ENCODE measurements at regions not wholly inside any gene's neighbourhood (a gene's known extent, or its start where the extent isn't known, plus 50 kb on each side); places are given as distances from the start of the nearest gene placed in this dataset.

DNA sequence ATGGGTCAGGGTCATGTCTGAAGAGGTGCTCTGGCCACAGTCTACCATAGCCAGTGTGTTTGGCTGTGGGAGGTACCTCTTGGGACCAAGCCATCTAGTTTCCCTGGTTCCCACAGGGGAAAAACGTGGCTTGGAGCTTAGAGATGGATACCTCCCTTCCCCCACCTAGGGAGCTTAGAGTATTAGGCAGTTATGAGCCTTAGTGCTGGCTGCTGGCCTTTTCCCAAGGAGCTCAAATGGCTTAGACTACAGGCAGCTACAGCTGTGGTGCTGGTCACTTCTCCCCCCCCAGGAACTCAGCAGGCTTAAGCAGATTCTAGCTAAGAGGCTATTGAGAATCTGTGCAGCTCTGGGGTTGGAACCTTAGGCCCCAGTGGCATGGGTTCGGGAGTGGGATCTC, 591.2 kb downstream of the NSUN3 start:
- H3K4me3 ChIP-seq (ENCODE audit: low read length) = no peak overlapping the region
- no peaks in the 10 kb centered on the region for H3K27me3 ChIP-seq (ENCODE audit: control insufficient read depth, insufficient read depth, low read length)
- H3K36me3 ChIP-seq (ENCODE audit: control insufficient read depth, insufficient read depth, low read length) = no peaks in the 10 kb centered on the region
- no peaks in the 10 kb centered on the region for H3K4me1 ChIP-seq (ENCODE audit: control insufficient read depth, insufficient read depth, low read length)
- no peaks in the 10 kb centered on the region for H3K9me3 ChIP-seq (ENCODE audit: control insufficient read depth, low read depth, low read length)
- DNase-seq = peak in 1 of 2 donors; percentile 10
- no CpG with 5 or more reads among the region's 2 CpGs for WGBS (ENCODE audit: insufficient coverage, low lambda C conversion rate)
- H3K27ac ChIP-seq (ENCODE audit: low read length) = no peak overlapping the region

DNA sequence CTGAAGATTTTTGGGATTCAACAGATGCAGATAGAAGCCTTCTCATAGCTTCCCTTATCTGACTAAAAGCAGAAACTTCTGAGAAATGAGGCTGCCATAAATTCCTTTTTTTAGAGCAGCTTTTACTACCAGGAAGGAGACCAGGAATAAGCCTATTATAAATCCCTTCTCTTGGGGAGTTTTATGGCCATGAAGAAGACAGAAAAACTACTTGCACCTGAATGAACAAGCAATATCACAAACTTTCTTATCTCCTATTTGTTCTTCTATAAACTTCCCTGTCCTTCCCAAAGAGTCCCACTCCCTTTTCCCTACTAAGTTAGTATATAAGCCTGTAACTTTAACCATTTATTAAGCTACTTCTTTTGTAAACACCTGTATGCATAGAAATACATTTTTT, 603.1 kb downstream of the NSUN3 start:
- Histone ChIP-seq H3K9me3 (ENCODE audit: control insufficient read depth, low read depth, low read length) (no peaks in the 10 kb centered on the region), H3K36me3 (ENCODE audit: control insufficient read depth, insufficient read depth, low read length) (no peaks in the 10 kb centered on the region), H3K27ac (ENCODE audit: low read length) (no peak overlapping the region), H3K4me3 (ENCODE audit: low read length) (no peak overlapping the region), H3K27me3 (ENCODE audit: control insufficient read depth, insufficient read depth, low read length) (no peaks in the 10 kb centered on the region), H3K4me1 (ENCODE audit: control insufficient read depth, insufficient read depth, low read length) (no peaks in the 10 kb centered on the region)
- peak in 1 of 2 donors; percentile 29 for DNase-seq

- H3K9me3 ChIP-seq (ENCODE audit: control insufficient read depth, low read depth, low read length) = no peaks in the 10 kb centered on the region
- H3K27ac ChIP-seq (ENCODE audit: low read length) = no peak overlapping the region
- no peak overlapping the region for H3K4me3 ChIP-seq (ENCODE audit: low read length)
- no peaks in the 10 kb centered on the region for H3K27me3 ChIP-seq (ENCODE audit: control insufficient read depth, insufficient read depth, low read length)
- H3K36me3 ChIP-seq (ENCODE audit: control insufficient read depth, insufficient read depth, low read length) = no peaks in the 10 kb centered on the region
- no peak for DNase-seq
- H3K4me1 ChIP-seq (ENCODE audit: control insufficient read depth, insufficient read depth, low read length) = no peaks in the 10 kb centered on the region
These were observed 608.2 kb downstream of the NSUN3 start for GRCh38 chr3:94671078-94671477.

DNA sequence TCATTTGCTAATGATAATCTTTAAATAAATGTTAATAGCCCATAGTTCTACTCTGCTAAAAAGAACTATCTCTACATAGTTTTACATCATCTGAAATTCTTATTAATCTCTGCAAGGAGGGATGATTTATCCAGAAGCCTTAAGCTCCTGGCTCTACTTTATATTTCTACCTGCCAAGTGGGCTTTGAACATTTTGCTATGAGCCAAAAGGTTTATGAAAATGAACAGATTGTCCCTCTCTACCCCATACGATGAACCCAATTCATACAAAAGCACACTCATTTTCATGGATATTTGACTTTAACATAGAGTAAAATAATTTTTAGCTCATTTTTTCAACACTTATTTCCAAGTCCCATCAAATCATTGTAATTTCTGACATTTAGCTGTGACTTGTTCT, 611.0 kb downstream of the NSUN3 start:
- Histone ChIP-seq H3K4me1 (ENCODE audit: control insufficient read depth, insufficient read depth, low read length) (no peaks in the 10 kb centered on the region), H3K9me3 (ENCODE audit: control insufficient read depth, low read depth, low read length) (no peaks in the 10 kb centered on the region), H3K27me3 (ENCODE audit: control insufficient read depth, insufficient read depth, low read length) (no peaks in the 10 kb centered on the region), H3K27ac (ENCODE audit: low read length) (no peak overlapping the region), H3K4me3 (ENCODE audit: low read length) (no peak overlapping the region), H3K36me3 (ENCODE audit: control insufficient read depth, insufficient read depth, low read length) (no peaks in the 10 kb centered on the region)
- DNase-seq = no peak
- WGBS (ENCODE audit: insufficient coverage, low lambda C conversion rate) = 100% methylated on average over 1 of the region's 1 CpG

DNA sequence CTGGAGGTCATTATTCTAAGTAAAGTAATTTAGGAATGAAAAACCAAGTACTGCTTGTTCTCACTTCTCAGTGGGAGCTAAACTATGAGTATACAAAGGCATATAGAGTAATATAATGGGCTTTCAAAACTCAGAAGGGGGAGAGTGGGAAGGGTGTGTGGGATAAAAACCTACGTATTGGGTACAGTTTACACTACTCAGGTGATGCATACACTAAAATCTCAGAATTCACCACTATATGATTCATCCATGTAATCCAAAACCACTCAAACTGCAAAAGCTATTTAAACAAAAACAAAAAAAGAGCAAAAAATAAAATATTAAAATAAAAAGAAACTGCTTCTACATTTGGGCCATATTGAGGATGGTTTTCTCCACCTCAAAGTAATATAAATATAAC, 623.3 kb downstream of the NSUN3 start:
- WGBS (ENCODE audit: insufficient coverage, low lambda C conversion rate) = 100% methylated on average over 1 of the region's 1 CpG
- no peaks in the 10 kb centered on the region for H3K36me3 ChIP-seq (ENCODE audit: control insufficient read depth, insufficient read depth, low read length)
- DNase-seq = no peak

DNA sequence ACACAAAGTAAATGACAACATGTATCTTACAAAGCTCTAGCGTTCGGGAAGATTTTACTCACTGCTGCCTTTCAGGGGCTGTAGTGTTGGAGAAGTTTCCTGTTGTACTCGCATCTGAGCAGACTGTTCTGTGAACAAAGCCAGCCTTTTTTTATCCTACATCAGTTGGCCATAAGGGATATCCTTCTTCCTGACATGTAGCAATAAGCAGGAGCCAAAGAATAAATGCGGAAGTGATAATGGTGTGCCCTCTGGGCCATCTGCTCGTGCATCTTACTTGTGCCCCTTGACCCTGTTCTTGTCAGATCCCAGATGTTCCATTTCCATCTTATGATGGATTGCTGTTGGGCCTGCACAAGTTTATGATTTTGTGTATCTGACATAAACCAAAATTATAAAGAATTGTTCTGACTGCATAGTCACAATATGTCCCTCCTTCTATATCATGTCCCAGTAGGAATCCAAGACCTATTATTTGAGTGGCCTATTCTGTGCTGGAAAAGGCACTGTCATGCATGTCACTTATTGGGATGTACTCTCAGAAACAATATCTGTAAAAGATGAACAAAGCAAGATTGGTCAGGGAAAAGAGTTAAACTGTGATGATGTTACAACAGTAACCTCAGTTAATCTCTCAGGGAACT, 631.3 kb downstream of the NSUN3 start:
- no peaks in the 10 kb centered on the region for H3K27me3 ChIP-seq (ENCODE audit: control insufficient read depth, insufficient read depth, low read length)
- no peaks in the 10 kb centered on the region for H3K9me3 ChIP-seq (ENCODE audit: control insufficient read depth, low read depth, low read length)
- H3K36me3 ChIP-seq (ENCODE audit: control insufficient read depth, insufficient read depth, low read length) = no peaks in the 10 kb centered on the region
- no peak overlapping the region for H3K4me3 ChIP-seq (ENCODE audit: low read length)
- DNase-seq = no peak
- H3K4me1 ChIP-seq (ENCODE audit: control insufficient read depth, insufficient read depth, low read length) = no peaks in the 10 kb centered on the region
- no peak overlapping the region for H3K27ac ChIP-seq (ENCODE audit: low read length)
- WGBS (ENCODE audit: insufficient coverage, low lambda C conversion rate) = no CpG with 5 or more reads among the region's 5 CpGs

More for the DNA sequence above, 623.3 kb downstream of the NSUN3 start:
- H3K4me3 ChIP-seq (ENCODE audit: low read length) = no peak overlapping the region
- H3K27ac ChIP-seq (ENCODE audit: low read length) = no peak overlapping the region
- H3K4me1 ChIP-seq (ENCODE audit: control insufficient read depth, insufficient read depth, low read length) = no peaks in the 10 kb centered on the region
- H3K27me3 ChIP-seq (ENCODE audit: control insufficient read depth, insufficient read depth, low read length) = no peaks in the 10 kb centered on the region
- H3K9me3 ChIP-seq (ENCODE audit: control insufficient read depth, low read depth, low read length) = no peaks in the 10 kb centered on the region

DNA sequence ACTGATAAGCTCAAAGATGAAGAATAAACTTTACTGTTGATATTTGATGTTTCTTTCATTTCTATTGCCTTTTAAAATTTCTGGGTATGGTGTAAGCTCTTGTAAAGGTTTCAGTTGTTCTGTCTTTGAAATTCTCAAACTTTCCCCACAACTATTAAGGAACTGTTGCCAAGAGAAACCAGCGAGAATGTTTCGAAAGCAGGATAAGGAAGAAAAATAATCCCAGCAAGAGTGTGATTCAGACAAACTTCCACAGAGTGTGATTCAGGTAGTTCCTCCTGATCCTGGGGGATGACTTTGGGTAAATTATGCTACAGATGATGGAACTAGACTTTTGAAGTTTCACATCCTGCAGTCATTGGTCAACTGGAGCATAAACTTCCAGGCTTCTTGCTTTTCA, 632.0 kb downstream of the NSUN3 start:
- WGBS (ENCODE audit: insufficient coverage, low lambda C conversion rate) = 90% methylated on average over 2 of the region's 2 CpGs
- H3K4me3 ChIP-seq (ENCODE audit: low read length) = no peak overlapping the region
- H3K27me3 ChIP-seq (ENCODE audit: control insufficient read depth, insufficient read depth, low read length) = no peaks in the 10 kb centered on the region
- H3K9me3 ChIP-seq (ENCODE audit: control insufficient read depth, low read depth, low read length) = no peaks in the 10 kb centered on the region
- no peaks in the 10 kb centered on the region for H3K4me1 ChIP-seq (ENCODE audit: control insufficient read depth, insufficient read depth, low read length)
- DNase-seq = no peak
- H3K36me3 ChIP-seq (ENCODE audit: control insufficient read depth, insufficient read depth, low read length) = no peaks in the 10 kb centered on the region
- no peak overlapping the region for H3K27ac ChIP-seq (ENCODE audit: low read length)

DNA sequence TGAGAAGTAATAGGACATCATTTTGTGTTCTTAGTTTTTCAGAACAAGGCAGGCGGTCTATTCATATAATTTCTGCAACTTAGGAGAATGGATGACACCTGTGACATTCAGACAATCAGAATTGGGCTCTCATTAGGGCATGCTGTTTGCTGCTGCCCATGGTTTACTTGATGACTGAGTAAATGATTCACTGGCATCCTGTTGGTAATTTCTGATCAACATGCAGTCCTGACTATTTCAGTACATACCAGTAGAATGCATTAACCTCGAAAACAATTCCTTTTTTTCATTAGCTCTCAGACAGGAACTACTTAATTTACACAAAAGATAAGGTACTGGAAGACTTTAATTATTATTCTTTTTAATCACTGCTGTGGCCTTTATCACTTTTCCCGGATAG, 641.6 kb downstream of the NSUN3 start:
- DNase-seq = no peak
- H3K9me3 ChIP-seq (ENCODE audit: control insufficient read depth, low read depth, low read length) = no peaks in the 10 kb centered on the region
- no peak overlapping the region for H3K4me3 ChIP-seq (ENCODE audit: low read length)
- 88% methylated on average over 3 of the region's 3 CpGs for WGBS (ENCODE audit: insufficient coverage, low lambda C conversion rate)
- no peaks in the 10 kb centered on the region for H3K36me3 ChIP-seq (ENCODE audit: control insufficient read depth, insufficient read depth, low read length)
- H3K4me1 ChIP-seq (ENCODE audit: control insufficient read depth, insufficient read depth, low read length) = no peaks in the 10 kb centered on the region
- no peak overlapping the region for H3K27ac ChIP-seq (ENCODE audit: low read length)
- H3K27me3 ChIP-seq (ENCODE audit: control insufficient read depth, insufficient read depth, low read length) = no peaks in the 10 kb centered on the region

DNA sequence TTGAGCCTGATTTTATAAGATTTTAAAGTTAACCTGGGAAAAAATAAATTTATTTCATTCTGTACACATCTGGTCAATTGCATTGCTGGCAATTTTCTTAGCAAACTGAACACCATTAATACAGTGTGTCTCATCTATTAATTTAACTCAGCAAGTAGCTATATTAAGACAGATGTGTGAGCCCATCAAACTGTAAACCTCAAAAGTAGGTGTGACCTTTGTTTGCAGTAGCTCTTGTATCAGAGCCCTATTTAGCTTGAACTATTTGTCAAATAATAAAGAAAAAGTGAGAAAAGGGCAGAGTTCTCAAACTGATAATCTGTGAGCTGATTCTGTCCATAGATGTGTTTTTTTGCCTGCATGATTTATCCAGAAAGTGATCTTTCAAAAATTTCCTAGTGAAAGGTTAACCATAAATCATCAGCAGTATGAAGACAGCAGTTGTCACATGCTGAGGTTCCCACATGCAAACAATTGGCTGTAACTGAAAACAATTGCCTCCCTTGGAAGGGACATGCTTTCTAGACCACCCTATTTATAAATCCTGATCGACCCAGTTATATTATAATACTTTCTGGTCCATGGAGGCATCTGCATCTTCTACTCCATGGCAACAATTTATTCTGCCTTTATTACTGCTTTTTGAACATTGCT, 646.5 kb downstream of the NSUN3 start:
- no peaks in the 10 kb centered on the region for H3K9me3 ChIP-seq (ENCODE audit: control insufficient read depth, low read depth, low read length)
- no peaks in the 10 kb centered on the region for H3K36me3 ChIP-seq (ENCODE audit: control insufficient read depth, insufficient read depth, low read length)
- H3K4me1 ChIP-seq (ENCODE audit: control insufficient read depth, insufficient read depth, low read length) = no peaks in the 10 kb centered on the region
- no CpG with 5 or more reads among the region's 1 CpG for WGBS (ENCODE audit: insufficient coverage, low lambda C conversion rate)
- no peak overlapping the region for H3K4me3 ChIP-seq (ENCODE audit: low read length)
- no peaks in the 10 kb centered on the region for H3K27me3 ChIP-seq (ENCODE audit: control insufficient read depth, insufficient read depth, low read length)
- DNase-seq = no peak
- no peak overlapping the region for H3K27ac ChIP-seq (ENCODE audit: low read length)

DNA sequence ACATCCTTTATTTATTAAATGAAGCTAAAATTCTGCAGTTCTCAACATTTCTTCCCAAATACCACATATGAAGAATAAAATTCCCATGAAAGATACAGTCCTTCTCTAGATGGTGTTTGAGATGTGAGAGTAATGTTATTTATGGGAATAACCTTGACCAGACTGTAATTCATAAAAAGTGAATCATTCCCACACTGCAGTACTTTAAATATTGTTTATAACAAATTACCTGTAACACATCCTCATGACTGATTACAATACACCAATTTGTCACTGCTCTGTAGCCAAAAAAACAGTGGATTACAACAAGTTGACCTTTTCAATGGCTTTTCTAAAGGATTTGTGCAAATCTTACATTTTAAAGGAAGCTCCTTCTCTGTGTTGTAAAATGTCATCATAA, 651.3 kb downstream of the NSUN3 start:
- Histone ChIP-seq H3K36me3 (ENCODE audit: control insufficient read depth, insufficient read depth, low read length) (no peaks in the 10 kb centered on the region), H3K4me3 (ENCODE audit: low read length) (no peak overlapping the region), H3K27me3 (ENCODE audit: control insufficient read depth, insufficient read depth, low read length) (no peaks in the 10 kb centered on the region), H3K4me1 (ENCODE audit: control insufficient read depth, insufficient read depth, low read length) (peaks cover 3% of the 10 kb centered on the region), H3K9me3 (ENCODE audit: control insufficient read depth, low read depth, low read length) (no peaks in the 10 kb centered on the region), H3K27ac (ENCODE audit: low read length) (no peak overlapping the region)
- no peak for DNase-seq

DNA sequence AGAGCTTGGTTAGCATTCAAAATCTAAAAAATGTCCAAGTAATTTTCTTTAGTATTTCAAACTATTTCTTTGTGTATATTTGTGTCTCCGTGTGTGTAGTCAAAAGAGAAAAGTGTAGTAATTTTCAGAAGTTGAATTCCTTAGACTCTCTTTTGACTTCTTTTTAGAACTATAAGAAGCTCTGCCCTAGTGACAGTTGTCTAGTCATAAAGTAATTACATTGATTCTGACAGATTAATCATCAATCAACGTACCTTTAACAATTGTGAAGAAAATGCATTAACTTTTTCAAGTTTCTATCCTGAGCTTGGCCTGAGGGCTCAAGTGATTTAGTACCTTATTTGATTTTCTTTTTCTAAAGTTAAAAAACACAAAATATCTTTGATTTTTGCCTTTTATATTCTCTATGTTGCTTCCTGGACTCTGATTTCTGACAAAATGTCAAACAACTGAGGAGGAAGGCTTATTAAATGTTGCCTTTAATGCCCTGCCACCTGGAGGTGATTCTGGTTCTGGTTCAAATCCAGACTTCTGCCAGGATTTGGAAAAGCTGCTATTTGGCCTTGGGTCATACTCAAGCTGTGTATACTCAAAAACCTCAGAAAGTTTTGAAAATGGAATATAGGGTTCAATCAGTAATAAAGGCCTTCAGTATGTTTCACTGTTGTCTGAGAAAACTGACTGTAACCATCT, 653.6 kb downstream of the NSUN3 start:
- Histone ChIP-seq H3K36me3 (ENCODE audit: control insufficient read depth, insufficient read depth, low read length) (no peaks in the 10 kb centered on the region), H3K9me3 (ENCODE audit: control insufficient read depth, low read depth, low read length) (no peaks in the 10 kb centered on the region), H3K4me1 (ENCODE audit: control insufficient read depth, insufficient read depth, low read length) (peaks cover 3% of the 10 kb centered on the region), H3K27ac (ENCODE audit: low read length) (no peak overlapping the region), H3K27me3 (ENCODE audit: control insufficient read depth, insufficient read depth, low read length) (no peaks in the 10 kb centered on the region), H3K4me3 (ENCODE audit: low read length) (no peak overlapping the region)
- WGBS (ENCODE audit: insufficient coverage, low lambda C conversion rate) = 38% methylated on average over 1 of the region's 2 CpGs
- peak in 1 of 2 donors; percentile 1 for DNase-seq
